Astrocyte of the spinal cord (primary cell): ENCODE measurements at regions not wholly inside any gene's neighbourhood (a gene's known extent, or its start where the extent isn't known, plus 50 kb on each side); places are given as distances from the start of the nearest gene placed in this dataset.

ENCODE experiments used
- DNase-seq: peaks from one replicate; pipeline ENCODE4 v3.0.0; 2011; ENCODE audit warnings: low read depth, low spot score
- H3K4me3 ChIP-seq: 2 replicates; pipeline ENCODE4 v1.5.1; 2011; ENCODE audit warnings: low read depth, mild to moderate bottlenecking, low read length, moderate library complexity
- CTCF ChIP-seq: IDR thresholded peaks from 2 replicates; pipeline ENCODE4 v1.5.1; 2012; ENCODE audit warnings: low read depth, mild to moderate bottlenecking, low read length, inconsistent platforms
- in situ Hi-C: cut with HindIII; loops from 2 replicates; pipeline ENCODE4 v1.10.0; 2017; ENCODE audit warnings: low sequenced_read_pairs

GRCh38 chr11:13221722-13222121 lies 55.9 kb upstream of the BMAL1 start:
- no peak for TF ChIP-seq CTCF
- H3K4me3 ChIP-seq = no peak overlapping the region
- no peak for DNase-seq
- in situ Hi-C loops = no loop called here

GRCh38 chr11:13222285-13222684 lies 55.3 kb upstream of the BMAL1 start:
- no peak for TF ChIP-seq CTCF
- no peak overlapping the region for H3K4me3 ChIP-seq
- no peak for DNase-seq
- in situ Hi-C loops = no loop called here

GRCh38 chr11:13223112-13223511 lies 54.5 kb upstream of the BMAL1 start:
- DNase-seq = no peak
- in situ Hi-C loops = no loop called here
- no peak for TF ChIP-seq CTCF
- H3K4me3 ChIP-seq = no peak overlapping the region

GRCh38 chr11:13224324-13224723 lies 53.3 kb upstream of the BMAL1 start:
- DNase-seq = no peak
- TF ChIP-seq CTCF = no peak
- no peak overlapping the region for H3K4me3 ChIP-seq
- in situ Hi-C loops = no loop called here

GRCh38 chr11:13225038-13226001 lies 52.3 kb upstream of the BMAL1 start:
- in situ Hi-C loops = no loop called here
- no peak for TF ChIP-seq CTCF
- H3K4me3 ChIP-seq = no peak overlapping the region
- DNase-seq = no peak

- in situ Hi-C loops = no loop called here
- TF ChIP-seq CTCF = no peak
- no peak overlapping the region for H3K4me3 ChIP-seq
- DNase-seq = no peak
These were observed 49.8 kb upstream of the BMAL1 start for GRCh38 chr11:13227676-13228255.
